Activated CD4-positive, alpha-beta T cell treated with anti-CD3 and anti-CD28 coated beads, Interleukin-2, amount 50 U/mL, for 4 hours (primary cell): ENCODE measurements at regions not wholly inside any gene's neighbourhood (a gene's known extent, or its start where the extent isn't known, plus 50 kb on each side); places are given as distances from the start of the nearest gene placed in this dataset.
"Not testable (repeated sequence)": the region's sequence is repeated elsewhere in the genome, so short reads cannot be mapped to it uniquely, and the experiment has no call there.

Source experiments
- DNase-seq, 2 experiments: peaks; one replicate each; pipeline ENCODE4 v3.0.0-alpha.2; 2020

DNA sequence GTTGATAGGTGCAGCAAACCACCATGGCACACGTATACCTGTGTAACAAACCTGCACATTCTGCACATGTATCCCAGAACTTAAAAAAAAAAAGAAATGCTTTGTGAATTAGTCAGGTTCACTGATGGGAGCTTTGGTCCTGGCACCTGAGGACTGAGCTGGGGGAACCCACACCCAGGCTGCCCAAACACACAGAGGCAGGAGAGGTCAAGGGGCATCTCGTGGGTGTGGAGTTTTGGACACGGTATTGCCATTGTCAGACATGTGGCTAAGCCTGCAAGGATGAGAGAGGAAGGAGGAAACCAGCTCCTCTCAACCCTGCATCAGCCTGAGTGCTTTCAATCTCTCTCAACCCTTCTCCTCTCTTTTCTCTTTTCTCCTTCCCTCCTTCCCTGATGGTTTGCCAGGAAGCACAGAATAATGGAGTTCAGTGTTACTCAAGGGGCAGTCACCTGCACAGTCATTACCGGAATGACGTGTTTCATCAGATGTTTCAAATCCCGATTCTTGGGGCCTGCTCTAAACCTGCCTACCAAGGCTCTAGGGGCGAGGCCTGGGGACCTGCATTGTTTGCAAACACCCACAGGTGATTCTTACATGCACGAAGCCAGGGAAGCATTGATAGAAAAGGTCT lies 89.9 kb upstream of the NEDD9 start:
- DNase-seq: no peak

DNA sequence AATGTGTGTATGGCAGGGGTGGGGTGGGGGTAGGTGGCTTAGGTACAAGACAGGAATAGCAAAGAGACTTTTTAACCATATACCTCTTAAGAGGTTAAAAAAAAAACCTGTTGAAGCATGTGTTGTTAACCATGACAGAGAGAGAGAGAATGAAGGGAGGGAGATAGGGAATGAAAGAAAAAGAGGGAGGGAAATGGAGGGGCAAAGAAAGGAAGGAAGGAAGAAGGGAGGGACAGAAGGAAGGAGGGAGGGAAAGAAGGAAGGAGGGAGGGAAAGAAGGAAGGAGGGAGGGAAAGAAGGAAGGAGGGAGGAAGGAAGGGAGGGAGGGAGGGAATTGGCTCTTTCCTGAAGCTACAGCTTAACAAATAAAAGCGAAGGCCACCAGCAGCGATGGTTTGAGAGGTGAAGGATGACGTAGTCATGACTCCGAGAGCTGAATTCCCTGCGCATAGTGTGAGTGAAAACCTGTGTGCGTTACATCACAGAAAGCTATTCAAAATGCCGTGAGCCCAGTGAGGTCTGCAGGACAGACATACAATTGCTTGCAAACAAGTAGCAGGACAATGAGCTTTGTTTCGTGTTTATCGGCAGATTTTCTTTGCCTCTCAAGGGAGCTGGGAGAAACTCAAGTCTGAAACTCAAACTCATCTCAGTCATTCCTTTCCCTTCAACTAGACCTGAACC lies 88.6 kb upstream of the NEDD9 start:
- DNase-seq: no peak

DNA sequence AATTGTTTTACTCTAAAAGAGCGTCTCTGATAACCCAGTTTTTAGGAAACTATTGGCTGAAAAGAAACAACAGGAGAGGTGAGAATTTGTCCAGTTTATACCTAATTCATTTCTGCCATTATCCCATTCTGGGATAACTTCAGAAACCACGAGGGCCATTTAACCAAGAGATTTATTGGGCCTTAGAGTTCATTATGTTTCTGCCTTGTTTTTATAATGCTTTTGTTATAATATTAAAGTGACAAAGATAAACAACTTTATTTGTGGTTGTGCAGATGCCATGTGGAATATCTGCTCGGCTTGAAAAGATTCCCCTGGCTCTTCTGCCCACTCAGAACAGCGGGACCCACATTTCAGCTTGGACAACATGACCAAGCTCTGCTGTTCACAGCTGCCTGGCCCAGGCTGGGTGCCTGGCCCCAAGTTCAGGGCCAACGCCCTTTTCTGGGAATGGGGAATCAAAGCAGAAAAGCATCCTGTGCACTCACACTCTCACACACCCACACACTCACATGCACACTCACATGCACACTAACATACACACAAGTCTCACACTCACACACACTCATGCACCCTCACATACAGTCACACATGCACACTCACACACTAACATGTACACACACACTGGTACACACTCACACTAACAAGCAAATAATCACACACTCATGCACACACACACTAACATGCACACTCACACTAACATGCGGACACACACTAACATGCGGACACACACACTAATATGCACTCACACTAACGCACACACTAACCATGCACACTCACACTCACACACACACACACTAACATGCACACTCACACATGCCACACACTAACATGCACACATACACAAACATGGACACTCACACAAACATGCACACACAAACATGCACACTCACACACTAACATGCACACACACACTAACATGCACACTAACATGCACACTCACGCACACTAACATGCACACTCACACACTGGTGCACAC lies 86.7 kb upstream of the NEDD9 start:
- no peak for DNase-seq

DNA sequence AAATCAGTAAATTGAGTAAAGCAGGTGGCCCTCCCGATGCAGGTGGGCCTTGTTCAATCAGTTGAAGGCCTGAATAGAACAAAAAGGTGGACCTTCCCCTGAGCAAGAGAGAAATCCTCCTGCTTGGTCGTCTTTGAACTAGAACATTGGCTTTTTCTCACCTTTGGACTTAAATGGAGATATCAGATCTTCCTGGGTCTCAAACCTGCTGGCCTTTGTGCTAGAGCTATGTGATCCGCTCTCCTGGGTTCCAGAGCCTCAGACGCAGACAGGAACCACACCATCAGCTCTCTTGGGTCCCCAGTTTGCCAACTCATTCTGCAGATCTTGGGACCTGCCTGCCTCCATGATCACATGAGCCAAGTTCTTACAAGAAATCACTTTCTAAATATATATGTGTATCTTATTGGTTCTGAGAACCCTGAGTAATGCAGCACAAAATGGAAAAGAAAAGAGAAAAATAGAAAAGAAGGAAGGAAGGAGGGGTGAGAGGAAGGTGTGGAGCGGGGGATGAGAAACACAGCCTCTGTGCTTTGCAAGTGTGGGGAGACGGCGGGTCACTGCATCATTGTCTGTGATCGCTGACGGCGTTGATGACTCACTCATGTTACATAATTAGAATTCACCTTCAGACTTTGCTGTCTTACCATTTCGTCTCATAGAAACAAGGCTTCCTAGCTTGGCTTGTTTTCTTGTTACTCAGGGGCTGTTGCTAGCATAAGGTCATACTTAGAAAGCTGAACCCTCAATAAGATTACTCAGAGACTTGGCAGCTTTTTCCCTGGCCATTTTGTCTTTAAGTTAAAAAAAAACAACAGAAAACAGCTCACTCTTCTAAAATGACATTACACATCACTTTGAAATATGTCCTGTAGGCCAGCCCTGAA lies 85.7 kb upstream of the NEDD9 start:
- DNase-seq: peak; percentile 72 to 77

DNA sequence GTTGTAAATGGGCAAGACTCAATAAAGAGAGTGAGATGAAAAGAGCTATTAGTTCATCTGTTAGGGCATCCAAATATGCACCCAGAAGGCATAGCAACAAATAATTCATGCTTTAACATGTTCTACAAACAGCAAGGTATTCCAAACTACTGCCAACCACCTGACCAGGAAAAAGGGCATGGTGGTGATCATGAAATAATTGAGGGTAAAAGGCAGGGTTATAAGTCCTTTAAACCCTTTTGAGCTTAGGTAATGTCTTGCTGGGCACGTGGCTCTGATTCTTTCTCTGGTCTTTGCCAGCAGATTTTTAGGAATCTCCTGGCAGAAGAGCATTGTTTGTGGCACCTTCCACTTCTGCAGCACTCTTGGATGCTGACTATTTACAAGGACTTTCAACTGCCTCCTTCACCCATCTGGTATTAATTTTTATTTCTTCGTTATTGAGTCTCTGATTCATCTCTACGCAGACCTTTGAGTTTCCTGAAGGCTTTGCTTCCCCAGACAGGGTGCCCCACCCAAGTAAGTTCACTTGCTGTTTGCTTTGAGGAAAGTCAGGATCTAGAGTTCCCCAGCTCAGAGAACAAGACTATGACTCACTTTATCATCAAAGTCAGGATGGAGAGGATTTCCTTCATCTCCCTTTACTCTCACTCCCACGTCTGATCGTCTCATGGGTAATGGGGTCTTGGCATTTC lies 83.4 kb upstream of the NEDD9 start:
- no peak for DNase-seq

DNA sequence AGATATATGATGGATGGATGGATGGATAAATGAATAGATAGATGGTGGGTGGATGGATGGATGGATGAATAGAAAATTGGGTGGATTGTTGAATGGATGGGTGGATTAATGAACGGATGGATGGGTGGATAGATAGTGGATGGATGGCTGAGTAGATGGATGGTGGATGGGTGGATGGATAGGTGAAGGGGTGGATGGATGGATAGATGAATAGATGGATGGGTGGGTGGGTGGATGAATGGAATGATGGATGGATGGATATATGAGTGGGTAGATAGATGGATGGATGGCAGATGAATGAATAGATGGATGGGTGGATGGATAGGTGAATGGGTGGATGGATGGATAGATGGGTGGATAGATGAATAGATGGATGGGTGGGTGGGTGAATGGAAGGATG lies 80.7 kb upstream of the NEDD9 start:
- DNase-seq: no peak

DNA sequence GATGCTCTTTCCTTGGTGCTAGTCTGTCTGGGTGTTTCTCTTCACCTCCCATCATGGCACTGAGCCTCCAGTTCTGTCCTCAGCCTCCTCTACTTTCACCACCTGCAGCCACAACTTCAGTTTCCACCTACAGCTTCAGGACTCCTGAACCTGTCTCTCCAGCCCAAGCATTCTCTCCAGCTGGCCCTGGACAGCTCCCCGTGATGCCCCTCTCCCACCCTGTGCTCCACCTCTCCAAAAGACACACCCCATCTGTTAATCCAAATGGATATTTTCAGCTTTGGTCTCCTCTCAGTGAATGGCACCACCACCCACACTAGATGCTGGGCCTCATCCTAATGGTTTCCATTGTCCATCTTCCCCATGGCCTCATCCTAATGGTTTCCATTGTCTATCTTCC lies 79.5 kb upstream of the NEDD9 start:
- no peak for DNase-seq

DNA sequence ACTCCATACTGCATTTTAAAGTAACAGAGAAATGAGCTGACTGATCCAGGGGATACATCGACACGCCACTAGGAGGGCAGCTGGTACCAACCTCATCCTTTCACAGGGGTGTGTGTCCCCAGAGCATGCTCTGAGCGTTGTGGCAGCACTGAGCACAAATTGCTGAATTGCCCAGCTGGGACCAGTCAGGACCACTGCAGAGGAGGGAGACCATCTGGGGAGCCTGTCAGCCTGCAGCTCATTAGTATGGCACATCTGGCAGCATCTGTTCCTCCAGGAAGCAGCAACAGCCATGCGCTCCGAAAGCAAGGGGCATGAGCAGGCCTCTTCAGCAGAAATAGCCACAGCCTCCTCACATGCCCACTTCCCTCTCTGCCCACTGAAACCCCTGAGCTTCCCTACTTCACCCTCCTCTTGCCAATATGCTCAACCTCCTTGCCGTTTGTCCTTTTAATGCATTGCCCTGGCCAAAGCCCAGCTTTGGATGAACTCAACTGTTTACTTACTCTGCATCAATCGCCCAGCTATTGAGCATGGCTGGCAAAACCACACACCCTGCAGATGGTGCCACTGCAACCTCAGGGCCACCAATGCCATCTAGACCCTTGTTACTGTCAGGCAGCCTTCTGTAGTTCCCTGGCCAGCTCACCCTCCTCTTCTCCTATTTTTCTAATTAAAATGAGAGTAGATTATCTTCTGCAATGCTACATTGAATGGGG lies 77.6 kb upstream of the NEDD9 start:
- no peak for DNase-seq

DNA sequence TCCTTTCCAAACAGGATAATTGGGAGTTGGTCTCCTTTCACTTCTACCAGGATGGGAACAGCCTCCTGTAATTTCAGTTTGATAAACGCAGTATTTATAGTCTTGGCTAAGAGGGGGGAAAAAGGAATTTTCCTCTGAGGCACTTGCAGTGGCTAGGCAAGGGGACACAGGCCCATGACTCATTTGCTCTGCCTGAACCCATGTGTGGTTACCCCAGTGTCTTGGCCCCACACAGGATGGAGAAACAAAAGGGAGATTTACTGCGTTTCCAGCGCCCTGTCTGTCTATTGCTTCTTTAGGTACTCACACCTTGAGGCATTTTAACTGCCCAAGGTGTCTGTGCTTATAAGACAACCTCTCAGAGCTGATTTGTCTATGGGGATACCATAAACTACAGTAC lies 74.8 kb upstream of the NEDD9 start:
- no peak for DNase-seq

DNA sequence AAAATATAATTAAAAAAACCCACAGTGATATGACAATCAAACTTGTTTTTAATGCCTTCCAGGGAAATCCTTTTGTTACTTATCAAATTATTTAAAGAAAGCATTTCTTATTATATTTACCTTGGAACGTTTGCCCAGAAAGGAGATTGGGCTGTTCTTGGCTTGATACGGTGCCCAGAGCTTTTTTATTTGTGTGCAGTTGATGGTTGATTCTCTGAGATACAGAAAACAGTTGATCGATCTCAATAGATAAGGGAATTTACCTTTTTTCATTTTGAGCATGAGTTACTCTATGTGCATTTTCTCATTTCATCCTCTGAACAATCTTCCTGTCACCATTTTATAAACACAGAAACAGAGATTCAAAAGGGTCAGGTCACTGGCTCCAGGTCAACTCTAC lies 72.5 kb upstream of the NEDD9 start:
- no peak for DNase-seq

DNA sequence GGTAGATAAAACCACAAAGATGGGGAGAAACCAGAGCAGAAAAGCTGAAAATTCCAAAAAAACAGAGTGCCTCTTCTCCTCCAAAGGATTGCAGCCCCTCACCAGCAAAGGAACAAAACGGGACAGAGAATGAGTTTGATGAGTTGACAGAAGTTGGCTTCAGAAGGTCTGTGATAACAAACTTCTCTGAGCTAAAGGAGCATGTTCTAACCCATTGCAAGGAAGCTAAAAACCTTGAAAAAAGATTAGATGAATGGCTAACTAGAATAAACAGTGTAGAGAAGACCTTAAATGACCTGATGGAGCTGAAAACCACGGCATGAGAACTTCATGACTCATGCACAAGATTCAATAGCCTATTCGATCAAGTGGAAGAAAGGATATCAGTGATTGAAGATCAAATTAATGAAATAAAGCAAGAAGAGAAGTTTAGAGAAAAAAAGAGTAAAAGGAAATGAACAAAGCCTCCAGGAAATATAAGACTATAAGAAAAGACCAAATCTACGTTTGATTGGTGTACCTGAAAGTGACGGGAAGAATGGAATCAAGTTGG lies 67.5 kb upstream of the NEDD9 start:
- not testable (repeated sequence) for DNase-seq

DNA sequence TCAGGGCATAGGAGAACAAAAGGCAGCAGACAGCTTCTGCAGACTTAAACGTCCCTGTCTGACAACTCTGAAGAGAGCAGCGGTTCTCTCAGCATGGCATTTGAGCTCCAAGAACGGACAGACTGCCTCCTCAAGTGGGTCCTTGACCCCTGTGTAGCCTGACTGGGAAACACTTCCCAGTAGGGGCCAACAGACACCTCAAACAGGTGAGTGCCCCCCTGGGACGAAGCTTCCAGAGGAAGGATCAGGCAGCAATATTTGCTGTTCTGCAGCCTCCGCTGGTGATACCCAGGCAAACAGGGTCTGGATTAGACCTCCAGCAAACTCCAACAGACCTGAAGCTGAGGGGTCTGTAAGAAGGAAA lies 66.9 kb upstream of the NEDD9 start:
- not testable (repeated sequence) for DNase-seq

DNA sequence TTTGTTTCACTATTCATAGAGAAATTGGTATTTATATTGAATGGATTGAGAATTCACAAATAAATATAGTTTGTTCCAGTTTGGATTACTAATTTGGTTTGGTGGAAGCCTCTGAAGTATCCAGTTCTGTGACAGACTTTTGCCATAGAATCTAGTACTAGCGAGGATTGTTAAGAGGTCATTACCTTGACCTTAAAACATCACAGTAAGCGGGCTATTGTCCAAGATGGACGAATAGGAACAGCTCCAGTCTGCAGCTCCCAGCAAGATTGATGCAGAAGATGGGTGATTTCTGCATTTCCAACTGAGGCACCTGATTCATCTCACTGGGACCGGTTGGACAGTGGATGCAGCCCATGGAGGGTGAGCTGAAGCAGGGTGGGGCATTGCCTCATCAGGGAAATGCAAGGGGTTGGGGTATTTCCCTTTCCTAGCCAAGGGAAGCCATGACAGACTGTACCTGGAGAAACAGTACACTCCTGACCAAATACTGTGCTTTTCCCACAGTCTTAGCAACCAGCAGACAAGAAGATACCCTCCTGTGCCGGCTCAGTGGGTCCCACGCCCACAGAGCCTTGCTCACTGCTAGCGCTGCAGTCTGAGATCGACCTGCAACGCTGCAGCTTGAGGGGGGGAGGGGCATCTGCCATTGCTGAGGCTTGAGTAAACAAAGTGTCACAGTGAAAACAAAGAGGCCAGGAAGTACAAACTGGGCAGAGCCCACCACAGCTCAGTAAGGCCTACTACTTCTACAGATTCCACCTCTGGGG lies 66.4 kb upstream of the NEDD9 start:
- DNase-seq: no peak

DNA sequence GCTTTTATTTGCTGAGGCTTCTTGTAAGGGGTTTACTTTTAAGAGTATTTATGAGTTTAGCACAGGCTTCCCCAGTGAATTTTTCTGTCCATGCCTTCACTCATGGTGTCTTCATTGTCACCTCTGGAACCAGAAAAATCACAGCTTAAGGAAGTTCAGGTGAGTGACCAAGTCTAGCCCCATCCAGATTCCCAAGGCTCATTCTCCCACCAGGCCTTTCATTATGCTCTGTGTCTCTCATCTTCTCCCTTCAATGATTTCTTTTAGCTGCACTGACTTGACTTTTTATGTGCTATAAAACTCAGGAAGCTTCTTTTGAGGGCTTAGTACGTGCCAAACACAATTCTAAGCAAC lies 64.9 kb upstream of the NEDD9 start:
- no peak for DNase-seq

DNA sequence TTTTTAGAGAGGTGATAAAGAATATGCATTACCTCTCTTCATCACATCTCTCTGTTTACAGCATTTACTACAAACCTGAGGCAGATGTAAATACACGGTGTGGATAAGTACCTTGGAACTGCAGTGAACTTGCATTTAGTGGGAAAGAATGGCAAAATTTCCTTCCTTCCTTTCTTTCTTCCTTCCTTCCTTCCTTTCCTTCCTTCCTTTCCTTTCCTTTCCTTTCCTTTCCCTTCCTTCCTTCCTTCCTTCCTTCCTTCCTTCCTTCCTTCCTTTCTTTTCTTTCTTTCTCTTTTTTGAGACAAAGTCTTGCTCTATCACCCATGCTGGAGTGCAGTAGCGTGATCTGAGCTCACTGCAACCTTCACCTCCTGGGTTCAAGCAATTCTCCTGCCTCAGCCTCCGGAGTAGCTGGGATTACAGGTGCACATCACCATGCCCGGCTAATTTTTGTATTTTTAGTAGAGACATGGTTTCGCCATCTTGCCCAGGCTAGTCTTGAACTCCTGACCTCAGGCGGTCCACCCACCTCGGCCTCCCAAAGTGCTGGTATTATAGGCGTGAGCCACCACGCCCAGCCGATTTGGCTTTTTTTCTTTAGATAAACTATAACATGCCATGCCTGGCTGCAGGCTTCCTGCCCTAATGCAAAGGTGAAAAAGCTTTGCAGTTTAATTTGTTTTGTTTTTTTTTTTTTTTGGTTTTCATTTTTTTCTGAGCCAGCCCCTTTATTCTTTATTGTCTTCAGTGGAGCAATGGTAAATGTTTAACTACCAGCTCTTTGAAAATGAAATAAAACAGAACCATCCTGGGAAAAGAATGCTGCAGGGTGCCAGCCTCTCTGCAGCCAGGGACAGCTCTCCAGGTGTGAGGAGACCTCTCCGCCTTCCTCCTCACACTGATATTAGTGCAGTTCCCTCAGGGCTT lies 64.2 kb upstream of the NEDD9 start:
- no peak for DNase-seq

DNA sequence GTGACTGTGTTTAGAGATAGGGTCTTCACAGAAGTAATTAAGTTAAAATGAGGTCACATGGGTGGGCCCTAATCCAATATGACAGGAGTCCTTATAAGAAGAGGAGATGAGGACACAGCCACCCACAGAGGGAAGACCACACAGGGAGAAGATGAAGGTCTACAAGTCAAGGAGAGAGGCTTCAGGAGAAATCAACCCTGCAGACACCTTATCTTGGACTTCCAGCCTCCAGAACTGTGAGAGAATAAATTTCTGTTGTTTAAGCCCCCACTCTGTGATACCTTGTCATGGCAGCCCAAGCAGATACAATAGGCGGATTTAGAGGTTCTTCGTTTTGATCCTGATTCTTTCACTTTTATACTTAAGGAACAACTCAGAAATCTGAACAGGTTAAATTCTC lies 63.5 kb upstream of the NEDD9 start:
- DNase-seq: no peak

DNA sequence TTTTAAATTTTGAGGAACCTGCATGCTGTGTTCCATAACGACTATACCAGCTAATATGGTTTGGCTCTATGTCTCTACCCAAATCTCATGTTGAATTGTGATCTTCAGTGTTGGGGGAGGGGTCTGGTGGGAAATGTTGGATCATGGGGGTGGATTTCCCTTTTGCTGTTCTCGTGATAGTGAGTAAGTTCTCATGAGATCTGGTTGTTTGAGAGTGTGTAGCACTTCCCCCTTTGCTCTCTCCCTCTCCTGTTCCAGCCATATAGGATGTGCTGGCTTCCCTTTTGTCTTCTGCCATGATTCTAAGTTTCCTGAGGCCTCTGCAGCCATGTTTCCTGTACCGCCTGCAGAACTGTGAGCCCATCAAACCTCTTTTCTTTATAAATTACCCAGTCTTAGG lies 61.8 kb upstream of the NEDD9 start:
- DNase-seq: no peak

DNA sequence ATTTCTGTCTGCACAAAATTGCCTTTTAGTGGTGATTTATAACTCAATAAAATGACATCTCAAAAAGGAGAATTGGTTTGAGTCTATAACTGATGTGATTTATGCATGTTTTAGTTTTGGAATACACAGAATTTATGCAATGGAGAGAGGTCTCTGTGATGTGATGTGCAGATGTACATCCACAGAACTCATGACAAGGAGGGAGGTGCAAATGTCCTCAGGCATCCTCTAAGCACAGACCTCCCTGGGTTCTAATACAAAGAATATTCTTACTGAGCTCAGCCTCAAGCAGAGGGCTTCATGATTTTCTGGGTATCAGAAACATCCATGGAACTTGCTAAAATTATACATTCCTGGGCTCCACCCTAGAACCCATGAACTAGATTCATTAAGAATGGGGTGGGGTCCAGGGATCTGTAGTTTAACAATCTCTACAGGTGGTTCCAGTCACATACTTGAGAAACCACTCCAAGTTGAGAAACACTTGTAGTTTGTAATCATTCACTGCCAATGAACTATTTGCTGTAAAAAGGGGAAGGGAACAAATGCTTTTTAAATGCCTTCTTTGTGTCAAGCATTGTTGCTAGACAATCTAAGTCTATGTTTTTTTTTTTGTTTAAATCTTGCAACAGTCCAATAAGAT lies 60.2 kb upstream of the NEDD9 start:
- DNase-seq: no peak

DNA sequence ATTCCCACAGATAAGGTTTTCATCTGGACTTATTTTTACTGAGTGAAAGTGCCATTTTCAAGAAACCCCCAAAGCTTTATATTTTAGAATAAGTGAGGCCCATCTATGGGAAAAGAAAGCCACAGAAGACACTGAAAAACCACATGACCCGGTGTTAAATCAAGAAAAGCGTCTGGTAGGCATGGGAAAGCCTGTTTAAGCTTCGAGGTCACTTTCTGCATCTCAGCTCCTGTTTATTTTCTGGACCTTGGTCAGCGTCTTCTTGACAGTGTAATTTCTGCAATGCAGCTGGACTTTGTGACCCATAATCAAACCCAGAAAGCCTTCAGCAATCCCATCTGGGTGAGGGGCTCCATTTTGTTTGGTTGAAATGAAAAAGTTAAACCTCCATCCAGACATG lies 59.6 kb upstream of the NEDD9 start:
- DNase-seq: no peak
